GM19395 (cell line): ENCODE measurements at regions not wholly inside any gene's neighbourhood (a gene's known extent, or its start where the extent isn't known, plus 50 kb on each side); places are given as distances from the start of the nearest gene placed in this dataset.

Experiments used
- ATAC-seq: cut with Tn5 transposase; IDR thresholded peaks from one replicate; pipeline ENCODE4 v1.9.1; 2021; ENCODE audit warnings: mild to moderate bottlenecking, moderate library complexity; ENCODE audit not compliant: unreplicated experiment

DNA sequence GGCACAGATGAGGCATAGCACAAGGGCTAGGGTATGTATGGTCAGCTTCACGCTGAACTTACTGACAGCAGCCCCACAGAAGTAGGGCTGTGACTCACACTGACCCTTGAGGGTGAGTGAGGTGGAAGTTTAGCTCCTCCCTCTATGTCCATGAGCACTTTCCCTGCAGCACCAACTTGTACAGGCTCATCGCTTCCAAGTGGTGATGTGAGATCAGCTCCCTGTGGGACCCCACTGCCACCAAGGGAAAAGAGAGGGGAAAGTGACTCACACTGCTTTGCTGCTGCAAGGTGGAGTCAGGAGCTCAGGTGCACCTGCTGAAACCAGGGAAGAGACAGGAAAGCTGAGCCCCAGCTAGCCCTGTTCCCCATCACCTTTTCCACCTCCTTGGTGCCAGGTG lies 91.5 kb downstream of the TEX51 start:
- no peak for ATAC-seq

DNA sequence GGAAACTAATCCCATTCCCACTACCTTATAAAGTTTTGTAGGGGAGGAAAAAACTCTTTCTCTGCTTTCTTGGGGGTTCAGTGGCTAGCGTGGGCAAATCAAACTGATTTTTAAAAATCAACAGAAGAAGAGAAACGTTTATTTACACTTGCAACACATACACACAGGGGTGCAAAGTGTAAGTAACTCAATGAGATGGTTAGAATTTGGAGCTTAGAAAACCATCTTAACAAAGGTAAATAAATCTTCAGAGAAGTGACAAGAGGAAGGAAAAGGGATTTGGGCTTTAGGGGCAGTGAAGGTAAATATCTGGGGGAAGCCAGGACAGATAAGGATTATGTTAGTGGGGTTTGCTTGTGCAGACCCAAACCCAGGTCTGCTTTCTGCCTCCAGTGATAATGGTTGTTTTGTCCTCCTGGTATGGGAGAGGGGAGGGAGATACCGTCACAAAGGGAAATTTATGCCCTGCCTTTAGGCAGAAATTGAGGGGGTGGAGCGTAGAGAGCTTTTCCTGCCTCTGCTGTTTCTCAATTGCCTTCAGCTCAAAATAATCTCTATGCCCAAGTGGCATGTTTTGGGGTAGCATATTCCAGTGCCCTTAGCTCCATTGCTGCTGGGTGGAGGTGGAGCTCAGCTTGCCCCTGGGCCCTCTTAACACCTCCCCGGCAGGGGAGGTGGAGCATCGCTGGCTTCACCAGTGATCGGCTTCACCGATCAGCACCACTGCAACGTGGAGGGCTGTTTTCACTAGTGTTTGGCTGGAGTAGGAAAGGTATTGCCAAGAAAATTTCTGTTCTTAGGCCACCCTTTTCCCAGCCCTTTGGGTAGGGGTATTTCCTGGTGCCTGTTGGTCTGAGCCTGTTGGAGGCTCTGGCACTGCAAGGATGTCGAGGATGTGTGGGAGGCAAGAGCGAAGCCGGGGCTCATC lies 92.2 kb downstream of the TEX51 start:
- ATAC-seq: no peak

DNA sequence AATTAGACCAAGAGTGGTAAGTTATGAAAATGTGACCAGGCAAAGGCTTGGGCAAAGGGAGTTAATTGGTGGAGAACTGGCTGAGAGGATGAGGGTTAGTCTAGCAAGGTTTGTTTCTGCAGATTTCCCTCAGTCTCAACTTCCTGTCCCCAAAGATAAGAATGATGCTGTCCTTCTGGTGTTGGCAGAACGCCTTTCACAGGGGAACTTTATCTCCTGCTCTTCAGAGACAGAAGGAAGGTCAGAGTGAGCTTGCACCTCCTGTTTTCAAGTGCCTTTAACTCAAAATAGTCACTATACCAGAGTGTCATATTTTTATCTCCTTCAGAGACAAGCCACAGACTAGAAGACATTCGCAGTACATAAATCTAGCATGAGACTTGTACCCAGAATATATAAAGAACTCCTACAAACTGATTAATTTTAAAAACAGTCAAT lies 95.7 kb downstream of the TEX51 start:
- no peak for ATAC-seq

DNA sequence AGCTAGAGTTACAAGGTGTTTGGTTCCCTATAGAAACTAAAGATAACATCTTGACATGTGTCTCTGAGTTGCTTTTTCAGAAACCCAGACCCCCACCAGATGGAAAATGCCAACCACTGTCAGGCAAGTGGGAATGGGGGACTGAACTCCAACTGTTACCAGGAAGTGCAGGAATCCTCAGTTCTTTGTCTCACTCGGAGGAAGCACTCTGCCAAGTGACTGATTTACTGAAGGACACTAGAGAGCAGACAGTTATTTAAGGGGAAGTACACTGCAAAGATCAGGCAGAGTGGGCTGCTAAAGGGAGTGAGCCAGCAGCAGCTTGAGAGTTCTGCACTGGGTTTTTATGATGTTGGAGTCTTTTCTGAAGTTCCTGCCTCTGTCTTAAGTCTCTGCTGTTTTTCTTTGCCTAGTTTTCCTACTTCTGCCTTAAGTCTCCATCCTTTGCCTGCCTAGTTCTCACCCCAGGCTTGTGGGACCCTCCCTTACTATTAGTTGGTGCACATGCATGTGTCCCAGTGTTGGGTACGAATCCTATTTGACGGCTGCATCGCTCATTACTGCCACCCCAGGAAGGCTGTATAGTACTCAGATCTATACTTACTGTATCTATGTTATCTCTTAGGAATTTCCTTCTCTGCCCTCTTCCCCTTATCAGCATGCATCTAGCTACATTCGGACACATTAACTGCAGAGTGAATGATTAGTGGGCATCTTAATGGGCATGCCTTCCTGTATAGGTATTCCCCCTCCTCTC lies 97.1 kb downstream of the TEX51 start:
- ATAC-seq: peak; percentile 55

DNA sequence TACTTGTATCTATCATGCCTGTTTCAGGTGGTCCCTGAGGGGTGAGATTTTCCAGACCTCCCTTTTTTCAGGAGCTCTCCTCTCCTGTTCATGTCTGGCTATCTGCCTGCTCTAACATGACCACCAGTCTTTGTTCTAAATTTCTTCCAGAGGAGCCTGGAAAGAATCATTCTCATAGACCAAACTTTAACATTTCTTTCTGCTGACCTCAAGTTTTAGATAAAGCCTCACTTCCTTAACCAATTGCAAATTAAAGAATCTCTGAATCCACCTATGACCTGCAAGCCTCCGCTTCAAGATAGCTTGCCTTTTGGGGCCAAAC lies 97.6 kb downstream of the TEX51 start:
- no peak for ATAC-seq
